IPS-NIHi7 (cell line): ENCODE measurements at regions not wholly inside any gene's neighbourhood (a gene's known extent, or its start where the extent isn't known, plus 50 kb on each side); places are given as distances from the start of the nearest gene placed in this dataset.

Experiments
- DNase-seq: peaks from one replicate; pipeline ENCODE4 v3.0.0; 2012; ENCODE audit warnings: mixed read lengths; ENCODE audit errors: extremely low spot score

GRCh38 chr11:95585069-95585751, 204.4 kb downstream of the FAM76B start:
- DNase-seq = no peak

GRCh38 chr11:95584589-95584988, 205.0 kb downstream of the FAM76B start:
- no peak for DNase-seq

GRCh38 chr11:95584180-95584579, 205.4 kb downstream of the FAM76B start:
- DNase-seq = no peak

- no peak for DNase-seq
Measured at GRCh38 chr11:95577716-95578460, 211.7 kb downstream of the FAM76B start.

GRCh38 chr11:95576146-95576845, 213.3 kb downstream of the FAM76B start:
- DNase-seq = no peak

- no peak for DNase-seq
Measured at GRCh38 chr11:95575517-95575916, 214.1 kb downstream of the FAM76B start.

- DNase-seq = no peak
Measured at GRCh38 chr11:95571718-95572260, 217.8 kb downstream of the FAM76B start.

- no peak for DNase-seq
Measured at GRCh38 chr11:95570845-95571244, 218.7 kb downstream of the FAM76B start.

- no peak for DNase-seq
Measured at GRCh38 chr11:95569207-95569606, 220.4 kb downstream of the FAM76B start.

GRCh38 chr11:95568281-95568680, 221.3 kb downstream of the FAM76B start:
- DNase-seq = no peak

- DNase-seq = no peak
Measured at GRCh38 chr11:95567685-95568084, 221.9 kb downstream of the FAM76B start.

- DNase-seq = no peak
Measured at GRCh38 chr11:95566211-95566610, 223.4 kb downstream of the FAM76B start.

- no peak for DNase-seq
Measured at GRCh38 chr11:95565724-95566141, 223.8 kb downstream of the FAM76B start.

GRCh38 chr11:95563859-95564258, 225.7 kb downstream of the FAM76B start:
- no peak for DNase-seq

- no peak for DNase-seq
Measured at GRCh38 chr11:95563173-95563572, 226.4 kb downstream of the FAM76B start.

GRCh38 chr11:95562196-95562921, 227.2 kb downstream of the FAM76B start:
- DNase-seq = no peak

- DNase-seq = no peak
Measured at GRCh38 chr11:95559899-95560298, 229.7 kb downstream of the FAM76B start.

GRCh38 chr11:95557376-95557775, 232.2 kb downstream of the FAM76B start:
- DNase-seq = no peak

- DNase-seq = no peak
Measured at GRCh38 chr11:95556342-95557163, 233.0 kb downstream of the FAM76B start.

GRCh38 chr11:95556011-95556341, 233.6 kb downstream of the FAM76B start:
- no peak for DNase-seq

GRCh38 chr11:95554911-95555310, 234.7 kb downstream of the FAM76B start:
- no peak for DNase-seq
